Prostate gland (tissue), 2 donors: ENCODE measurements at regions not wholly inside any gene's neighbourhood (a gene's known extent, or its start where the extent isn't known, plus 50 kb on each side); places are given as distances from the start of the nearest gene placed in this dataset.

ENCODE experiments used
- POLR2A ChIP-seq: fragments of 450-650 bp; IDR thresholded peaks from one replicate; pipeline ENCODE4 v1.6.1; 2016; ENCODE audit warnings: antibody characterized with exemption, mild to moderate bottlenecking
- POLR2AphosphoS5 ChIP-seq: sonication (generic); formaldehyde crosslinking; IDR thresholded peaks from one replicate; pipeline ENCODE4 v1.6.1; 2017; ENCODE audit warnings: antibody characterized with exemption
- TF ChIP-seq, protein P1 (sequence below), 4 experiments: fragments of 200-600 bp in 2 of 4; fragments of 450-650 bp in 2 of 4; sonication (generic) in 2 of 4; IDR thresholded peaks; 1 replicate in 3 of 4; 2 replicates in 1 of 4; pipeline ENCODE4 v1.5.1; 2016 to 2019; ENCODE audit warnings: antibody characterized with exemption in 4 of 4, mild to moderate bottlenecking in 2 of 4, moderate library complexity in 2 of 4

DNA sequence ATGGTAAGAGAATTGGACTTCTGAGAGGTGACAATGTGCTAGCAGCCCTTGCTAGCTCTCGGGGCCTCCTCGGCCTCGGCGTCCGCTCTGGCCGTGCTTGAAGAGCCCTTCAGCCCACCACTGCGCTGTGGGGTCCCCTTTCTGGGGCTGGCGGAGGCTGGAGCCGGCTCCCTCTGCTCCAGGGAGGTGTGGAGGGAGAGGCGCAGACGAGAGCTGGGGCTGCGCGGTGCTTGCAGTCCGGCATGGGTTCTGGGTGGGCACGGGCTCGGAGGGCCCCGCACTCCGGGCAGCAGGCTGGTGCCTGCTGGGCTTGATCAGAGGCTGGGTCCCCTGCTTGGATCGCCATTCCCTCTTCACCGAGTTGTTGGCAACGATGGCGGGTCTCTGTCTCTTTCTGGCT, 226.4 kb upstream of the AMIGO2 start:
- TF ChIP-seq POLR2AphosphoS5 (no peak), POLR2A (no peak)
- TF ChIP-seq, protein P1, sequence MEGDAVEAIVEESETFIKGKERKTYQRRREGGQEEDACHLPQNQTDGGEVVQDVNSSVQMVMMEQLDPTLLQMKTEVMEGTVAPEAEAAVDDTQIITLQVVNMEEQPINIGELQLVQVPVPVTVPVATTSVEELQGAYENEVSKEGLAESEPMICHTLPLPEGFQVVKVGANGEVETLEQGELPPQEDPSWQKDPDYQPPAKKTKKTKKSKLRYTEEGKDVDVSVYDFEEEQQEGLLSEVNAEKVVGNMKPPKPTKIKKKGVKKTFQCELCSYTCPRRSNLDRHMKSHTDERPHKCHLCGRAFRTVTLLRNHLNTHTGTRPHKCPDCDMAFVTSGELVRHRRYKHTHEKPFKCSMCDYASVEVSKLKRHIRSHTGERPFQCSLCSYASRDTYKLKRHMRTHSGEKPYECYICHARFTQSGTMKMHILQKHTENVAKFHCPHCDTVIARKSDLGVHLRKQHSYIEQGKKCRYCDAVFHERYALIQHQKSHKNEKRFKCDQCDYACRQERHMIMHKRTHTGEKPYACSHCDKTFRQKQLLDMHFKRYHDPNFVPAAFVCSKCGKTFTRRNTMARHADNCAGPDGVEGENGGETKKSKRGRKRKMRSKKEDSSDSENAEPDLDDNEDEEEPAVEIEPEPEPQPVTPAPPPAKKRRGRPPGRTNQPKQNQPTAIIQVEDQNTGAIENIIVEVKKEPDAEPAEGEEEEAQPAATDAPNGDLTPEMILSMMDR (IDR thresholded peaks at IDR 0.05): no peak
